K562 (cell line): ENCODE measurements at regions not wholly inside any gene's neighbourhood (a gene's known extent, or its start where the extent isn't known, plus 50 kb on each side); places are given as distances from the start of the nearest gene placed in this dataset.

Experiments
- BHLHE40 ChIP-seq: IDR thresholded peaks from 2 replicates; pipeline ENCODE4 v1.6.1; 2011; ENCODE audit warnings: low read length, improper control_type of control experiment
- C11orf30 ChIP-seq: fragments of 450-650 bp; IDR thresholded peaks from 2 replicates; pipeline ENCODE4 v1.6.1; 2016; ENCODE audit warnings: low read depth, mild to moderate bottlenecking
- CBFA2T2 ChIP-seq: fragments of 450-650 bp; conservative IDR thresholded peaks from 2 replicates; pipeline ENCODE4 v1.6.1; 2017; ENCODE audit warnings: mild to moderate bottlenecking
- E2F6 ChIP-seq, 2 experiments: IDR thresholded peaks; 2 replicates each; pipeline ENCODE4 v1.6.1; 2011; ENCODE audit warnings: borderline replicate concordance in 1 of 2, control low read depth in 1 of 2, low read depth in 1 of 2, low read length in 1 of 2, mild to moderate bottlenecking in 1 of 2, mixed read lengths in 1 of 2, moderate library complexity in 1 of 2; ENCODE audit not compliant: insufficient read depth in 1 of 2, insufficient read length in 1 of 2, poor library complexity in 1 of 2, severe bottlenecking in 1 of 2; ENCODE audit errors: extremely low read depth in 1 of 2
- EP300 ChIP-seq: IDR thresholded peaks from 2 replicates; pipeline ENCODE4 v1.6.1; 2012; ENCODE audit warnings: low read length, improper control_type of control experiment
- ETV6 ChIP-seq, 3 experiments: fragments of 150-350 bp in 1 of 3; sonication (generic) in 1 of 3; formaldehyde crosslinking in 1 of 3; IDR thresholded peaks; 2 replicates each; pipeline versions ENCODE4 v1.6.1 to v1.8.0; 2014 to 2022; ENCODE audit warnings: borderline replicate concordance in 2 of 3, low read depth in 2 of 3, antibody characterized with exemption in 1 of 3, low read length in 1 of 3, mild to moderate bottlenecking in 1 of 3, missing genetic modification reagents in 1 of 3
- HDGF ChIP-seq: fragments of 450-650 bp; IDR thresholded peaks from 2 replicates; pipeline ENCODE4 v1.6.1; 2016
- NR2C2 ChIP-seq, 2 experiments: fragments of 200-800 bp in 1 of 2; sonication (Bioruptor generic) in 1 of 2; sonication (generic) in 1 of 2; formaldehyde crosslinking in 1 of 2; IDR thresholded peaks; 2 replicates each; pipeline versions ENCODE4 v1.6.1 to v1.8.0; 2016 to 2022; ENCODE audit warnings: mild to moderate bottlenecking in 1 of 2, missing compliant biosample characterization in 1 of 2, missing genetic modification characterization in 1 of 2, missing genetic modification reagents in 1 of 2
- RREB1 ChIP-seq: fragments of 250-450 bp; sonication (Bioruptor Pico); IDR thresholded peaks from 2 replicates; pipeline ENCODE4 v1.4.0; 2020
- SRSF7 ChIP-seq: fragments of 200-400 bp; formaldehyde crosslinking; optimal IDR thresholded peaks from 2 replicates; pipeline ENCODE3; 2017; ENCODE audit warnings: mild to moderate bottlenecking, low read depth, low read length
- STAT5A ChIP-seq: IDR thresholded peaks from 2 replicates; pipeline ENCODE4 v1.6.1; 2012; ENCODE audit warnings: low read length, inconsistent platforms, borderline replicate concordance
- ZFP30 ChIP-seq: fragments of 250-450 bp; sonication (Bioruptor Pico); IDR thresholded peaks from 2 replicates; pipeline ENCODE4 v1.8.0; 2022; ENCODE audit warnings: moderate library complexity, mild to moderate bottlenecking, inconsistent platforms, borderline replicate concordance
- ZNF140 ChIP-seq: fragments of 250-450 bp; sonication (Bioruptor Pico); IDR thresholded peaks from 2 replicates; pipeline ENCODE4 v1.8.0; 2021; ENCODE audit warnings: moderate library complexity, mild to moderate bottlenecking, inconsistent platforms
- ZNF280B ChIP-seq: fragments of 250-450 bp; sonication (Bioruptor Pico); IDR thresholded peaks from 2 replicates; pipeline ENCODE4 v1.5.1; 2021; ENCODE audit warnings: mild to moderate bottlenecking
- TF ChIP-seq, protein P1 (sequence below): IDR thresholded peaks from 2 replicates; pipeline ENCODE4 v1.6.1; 2016; ENCODE audit warnings: missing genetic modification characterization, missing compliant biosample characterization

- TF ChIP-seq E2F6 (IDR thresholded peaks at IDR 0.05; ENCODE audit: borderline replicate concordance in 1 of 2, extremely low read depth in 1 of 2, insufficient read depth in 1 of 2, insufficient read length in 1 of 2, low read depth in 1 of 2, low read length in 1 of 2, poor library complexity in 1 of 2, severe bottlenecking in 1 of 2) (no peak), NR2C2 (CRISPR knock-in tag; IDR thresholded peaks at IDR 0.05) (no peak), NR2C2 (tag; IDR thresholded peaks at IDR 0.05) (peak; percentile 54), C11orf30 (no peak), ETV6 (IDR thresholded peaks at IDR 0.05; ENCODE audit: borderline replicate concordance in 1 of 2, low read depth in 2 of 2, low read length in 1 of 2) (no peak), ETV6 (CRISPR knock-in tag; IDR thresholded peaks at IDR 0.05; ENCODE audit: borderline replicate concordance) (no peak), HDGF (no peak), ZNF140 (CRISPR knock-in tag) (no peak), BHLHE40 (no peak), SRSF7 (no peak), ZFP30 (CRISPR knock-in tag) (no peak), EP300 (peak; percentile 14; the same call in 1 of the 2 replicates), RREB1 (CRISPR knock-in tag) (no peak), STAT5A (no peak), ZNF280B (CRISPR knock-in tag) (no peak), CBFA2T2 (0 out of 2 replicates have a peak, but pooled peaks have one; percentile 17)
- TF ChIP-seq, protein P1, sequence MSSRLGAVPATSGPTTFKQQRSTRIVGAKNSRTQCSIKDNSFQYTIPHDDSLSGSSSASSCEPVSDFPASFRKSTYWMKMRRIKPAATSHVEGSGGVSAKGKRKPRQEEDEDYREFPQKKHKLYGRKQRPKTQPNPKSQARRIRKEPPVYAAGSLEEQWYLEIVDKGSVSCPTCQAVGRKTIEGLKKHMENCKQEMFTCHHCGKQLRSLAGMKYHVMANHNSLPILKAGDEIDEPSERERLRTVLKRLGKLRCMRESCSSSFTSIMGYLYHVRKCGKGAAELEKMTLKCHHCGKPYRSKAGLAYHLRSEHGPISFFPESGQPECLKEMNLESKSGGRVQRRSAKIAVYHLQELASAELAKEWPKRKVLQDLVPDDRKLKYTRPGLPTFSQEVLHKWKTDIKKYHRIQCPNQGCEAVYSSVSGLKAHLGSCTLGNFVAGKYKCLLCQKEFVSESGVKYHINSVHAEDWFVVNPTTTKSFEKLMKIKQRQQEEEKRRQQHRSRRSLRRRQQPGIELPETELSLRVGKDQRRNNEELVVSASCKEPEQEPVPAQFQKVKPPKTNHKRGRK (tag), result no peak
These were observed 61.4 kb upstream of the ZNF217 start (continued) for GRCh38 chr20:53654932-53655624.
